ENCODE measurements at regions not wholly inside any gene's neighbourhood (a gene's known extent, or its start where the extent isn't known, plus 50 kb on each side); places are given as distances from the start of the nearest gene placed in this dataset.

DNA sequence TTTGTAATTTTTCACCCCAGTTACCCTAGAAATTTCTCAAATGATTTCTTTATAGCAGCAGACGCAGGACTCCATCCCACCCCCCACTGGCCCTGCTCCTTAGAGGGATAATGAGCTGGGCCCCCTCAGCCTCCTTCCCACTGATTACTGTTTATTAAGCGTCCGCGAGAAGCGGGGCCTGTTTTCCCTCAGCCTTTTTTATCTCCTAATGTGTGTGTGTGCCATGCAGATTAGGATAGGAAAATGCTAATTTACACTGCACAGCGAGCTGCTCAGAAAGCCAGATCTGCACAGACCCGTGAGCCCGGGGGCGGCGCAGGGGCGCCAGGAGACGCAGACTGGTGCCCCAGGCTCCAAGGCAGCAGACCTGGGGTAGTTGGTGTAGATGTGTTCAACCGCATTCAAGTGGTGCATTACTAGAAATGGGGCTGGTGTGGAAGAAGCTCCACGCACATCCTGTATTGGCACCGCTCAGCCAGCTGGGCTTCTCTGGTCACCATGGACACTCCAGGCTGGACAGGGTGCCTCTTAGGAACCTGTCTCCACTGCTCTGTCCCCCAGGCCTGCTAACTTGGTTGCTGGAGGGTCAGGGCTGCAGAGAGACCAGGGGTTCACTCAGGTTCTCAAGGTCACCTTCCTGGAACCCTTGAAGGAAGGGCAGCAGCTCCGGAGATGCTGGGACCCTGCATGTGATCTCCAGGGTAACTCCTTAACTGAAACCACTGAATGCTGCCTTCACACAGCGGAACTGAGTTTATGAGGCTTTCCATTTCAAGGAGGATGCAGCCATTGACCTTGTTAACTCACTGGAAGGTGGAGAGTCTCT lies 256.3 kb downstream of the ERMARD start:
- TF ChIP-seq POLR2A (IDR thresholded peaks at IDR 0.05; ENCODE audit: low read depth, low read length) (no peak), JUN (IDR thresholded peaks at IDR 0.05; ENCODE audit: borderline replicate concordance, insufficient read depth, insufficient read length, low read depth) (no peak), EZH2 (IDR thresholded peaks at IDR 0.05; ENCODE audit: borderline replicate concordance, low read depth, low read length, severe bottlenecking) (no peak), MYC (IDR thresholded peaks at IDR 0.05; ENCODE audit: low read depth, low read length) (no peak), POLR2AphosphoS5 (IDR thresholded peaks at IDR 0.05; ENCODE audit: insufficient read depth, low read depth, low read length) (no peak)
- TF ChIP-seq, protein P1, sequence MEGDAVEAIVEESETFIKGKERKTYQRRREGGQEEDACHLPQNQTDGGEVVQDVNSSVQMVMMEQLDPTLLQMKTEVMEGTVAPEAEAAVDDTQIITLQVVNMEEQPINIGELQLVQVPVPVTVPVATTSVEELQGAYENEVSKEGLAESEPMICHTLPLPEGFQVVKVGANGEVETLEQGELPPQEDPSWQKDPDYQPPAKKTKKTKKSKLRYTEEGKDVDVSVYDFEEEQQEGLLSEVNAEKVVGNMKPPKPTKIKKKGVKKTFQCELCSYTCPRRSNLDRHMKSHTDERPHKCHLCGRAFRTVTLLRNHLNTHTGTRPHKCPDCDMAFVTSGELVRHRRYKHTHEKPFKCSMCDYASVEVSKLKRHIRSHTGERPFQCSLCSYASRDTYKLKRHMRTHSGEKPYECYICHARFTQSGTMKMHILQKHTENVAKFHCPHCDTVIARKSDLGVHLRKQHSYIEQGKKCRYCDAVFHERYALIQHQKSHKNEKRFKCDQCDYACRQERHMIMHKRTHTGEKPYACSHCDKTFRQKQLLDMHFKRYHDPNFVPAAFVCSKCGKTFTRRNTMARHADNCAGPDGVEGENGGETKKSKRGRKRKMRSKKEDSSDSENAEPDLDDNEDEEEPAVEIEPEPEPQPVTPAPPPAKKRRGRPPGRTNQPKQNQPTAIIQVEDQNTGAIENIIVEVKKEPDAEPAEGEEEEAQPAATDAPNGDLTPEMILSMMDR (IDR thresholded peaks at IDR 0.05; ENCODE audit: extremely low read depth in 1 of 2, insufficient read depth in 1 of 2, low read depth in 1 of 2, low read length in 2 of 2), result no peak
- TF ChIP-seq, protein P2, sequence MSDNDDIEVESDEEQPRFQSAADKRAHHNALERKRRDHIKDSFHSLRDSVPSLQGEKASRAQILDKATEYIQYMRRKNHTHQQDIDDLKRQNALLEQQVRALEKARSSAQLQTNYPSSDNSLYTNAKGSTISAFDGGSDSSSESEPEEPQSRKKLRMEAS (IDR thresholded peaks at IDR 0.05; ENCODE audit: insufficient read depth, insufficient read length), result no peak
